Globus pallidus (tissue), 1 donor: ENCODE measurements at regions not wholly inside any gene's neighbourhood (a gene's known extent, or its start where the extent isn't known, plus 50 kb on each side); places are given as distances from the start of the nearest gene placed in this dataset.
"Not testable (repeated sequence)": the region's sequence is repeated elsewhere in the genome, so short reads cannot be mapped to it uniquely, and the experiment has no call there.

Experiments used
- DNase-seq: peaks from one replicate; pipeline ENCODE4 v3.0.0-alpha.2; 2015; ENCODE audit warnings: low spot score

DNA sequence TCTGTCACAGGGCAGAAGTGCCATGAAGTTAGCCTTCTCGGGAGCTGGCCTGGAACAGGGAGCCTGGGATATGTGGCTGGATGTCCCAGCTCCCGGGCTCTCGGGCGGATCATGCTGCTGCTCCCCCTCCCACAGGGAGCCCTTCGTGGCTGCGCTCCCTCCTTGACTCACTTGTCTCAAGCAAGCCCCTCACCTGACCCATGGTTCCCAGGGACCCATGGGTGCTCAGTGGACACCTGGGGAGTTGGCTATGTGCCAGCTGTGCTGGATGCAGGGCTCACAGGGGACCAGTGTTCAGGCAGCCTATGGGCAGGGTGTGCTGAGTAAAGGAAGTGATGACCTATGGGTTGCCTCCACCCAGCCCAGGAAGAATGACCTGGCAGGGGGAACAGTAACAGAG lies 213.1 kb upstream of the SGCG start:
- DNase-seq = no peak

DNA sequence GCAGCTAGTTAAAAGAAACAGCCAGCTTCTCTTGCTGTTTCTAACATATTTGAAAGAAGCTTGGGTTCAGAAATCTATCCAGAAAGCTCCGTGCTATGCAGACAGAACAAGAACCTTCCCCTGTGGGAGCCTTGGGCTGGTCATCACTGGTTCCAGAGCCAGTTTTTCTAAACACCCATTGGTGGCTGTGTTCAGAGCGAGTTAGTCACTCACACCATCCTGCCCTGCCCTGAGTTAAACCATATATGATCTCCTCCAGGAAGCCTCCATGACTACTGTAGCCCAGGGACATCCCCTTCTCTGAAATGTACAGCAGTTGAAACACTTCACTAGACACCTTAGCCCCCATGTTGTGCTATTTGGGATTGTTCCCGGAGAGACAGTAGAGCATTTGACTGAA lies 200.8 kb upstream of the SGCG start:
- DNase-seq = no peak

DNA sequence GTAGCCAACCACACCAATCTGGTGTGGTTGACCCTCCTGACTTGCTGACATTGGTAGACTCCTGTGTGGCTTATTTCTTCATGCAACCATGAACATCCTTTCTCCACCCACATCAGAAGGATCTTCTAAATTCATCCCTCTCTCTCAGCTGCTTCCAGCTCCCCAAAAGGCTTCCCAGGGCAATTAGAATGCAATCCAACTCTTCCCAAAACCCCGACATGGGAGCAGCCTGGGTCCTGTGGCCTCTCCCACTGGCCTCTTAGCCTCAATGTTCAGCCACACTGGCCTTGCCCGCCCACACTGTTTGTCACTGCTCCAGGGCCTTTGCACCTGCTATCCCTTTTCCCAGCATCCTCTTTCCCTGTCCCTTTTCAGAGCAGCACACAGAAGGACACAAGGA lies 199.8 kb upstream of the SGCG start:
- DNase-seq = no peak

DNA sequence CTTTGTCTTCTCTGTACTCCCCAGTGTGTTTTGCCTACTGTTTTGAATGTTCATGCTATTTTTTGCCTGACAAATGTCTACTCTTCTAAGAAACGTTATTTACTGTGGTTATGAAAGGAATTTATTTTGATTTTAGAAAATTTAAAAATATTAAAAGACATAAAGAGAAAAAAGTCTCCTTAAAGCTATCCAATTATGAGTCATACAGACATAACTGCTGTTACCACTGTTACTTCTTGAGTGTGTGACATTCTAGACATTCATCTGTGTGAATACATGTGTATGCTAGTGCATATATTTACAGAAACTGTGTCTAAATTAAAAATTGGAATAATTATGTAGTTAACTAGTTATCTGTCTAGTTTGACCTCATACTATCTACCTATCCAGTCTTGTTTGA lies 187.6 kb upstream of the SGCG start:
- no peak for DNase-seq

DNA sequence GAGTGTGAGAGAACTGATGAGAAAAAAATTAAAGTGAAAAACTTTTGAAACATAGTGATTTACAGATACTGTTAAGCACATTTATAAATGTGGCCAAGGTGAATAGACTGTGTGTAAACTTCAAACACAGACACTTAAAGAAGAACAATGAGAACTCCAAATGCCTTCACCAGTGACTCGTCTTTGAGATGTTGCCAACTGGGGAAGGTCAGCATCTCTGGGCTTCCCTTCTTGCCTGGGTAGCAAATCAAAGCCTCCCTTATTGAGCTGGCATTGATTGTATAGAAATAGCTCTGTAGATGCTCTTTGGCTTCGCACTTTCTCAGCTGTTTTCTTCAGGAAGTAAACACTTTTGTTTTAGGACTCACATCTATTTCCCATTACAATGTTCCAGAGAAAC lies 177.3 kb upstream of the SGCG start:
- DNase-seq = no peak

DNA sequence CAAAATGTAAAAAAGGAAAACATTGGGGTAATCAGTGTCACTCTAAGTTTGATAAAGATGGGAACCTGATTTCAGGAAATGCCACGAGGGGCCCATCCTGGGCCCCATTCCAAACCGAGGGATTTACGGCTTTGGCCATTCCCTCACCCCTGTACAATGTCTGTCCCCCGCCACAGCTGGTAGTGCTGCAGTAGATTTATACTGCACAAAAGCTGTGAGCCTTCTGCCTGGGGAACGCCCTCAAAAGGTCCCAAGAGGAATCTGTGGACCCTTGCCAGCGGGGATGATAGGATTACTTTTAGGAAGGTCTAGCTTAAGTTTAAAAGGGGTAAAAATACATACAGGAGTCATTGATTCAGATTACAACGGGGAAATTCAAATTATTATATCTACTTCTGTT lies 173.4 kb upstream of the SGCG start:
- DNase-seq = no peak

DNA sequence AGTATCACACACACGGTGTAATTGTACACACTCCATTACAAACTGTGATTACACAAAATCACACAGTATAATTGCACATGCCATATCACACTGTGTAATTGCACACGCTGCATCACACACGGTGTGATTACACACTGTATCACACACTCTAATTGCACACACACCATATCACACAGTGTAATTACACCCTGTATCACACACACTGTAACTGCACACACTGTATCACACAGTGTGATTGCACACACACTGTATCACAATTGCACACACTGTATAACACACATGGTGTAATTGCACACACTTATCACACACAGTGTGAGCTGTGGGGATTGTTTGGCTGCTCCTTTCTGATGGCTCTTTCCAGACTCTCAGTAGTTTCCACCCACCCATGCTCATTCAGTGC lies 162.6 kb upstream of the SGCG start:
- DNase-seq = no peak

DNA sequence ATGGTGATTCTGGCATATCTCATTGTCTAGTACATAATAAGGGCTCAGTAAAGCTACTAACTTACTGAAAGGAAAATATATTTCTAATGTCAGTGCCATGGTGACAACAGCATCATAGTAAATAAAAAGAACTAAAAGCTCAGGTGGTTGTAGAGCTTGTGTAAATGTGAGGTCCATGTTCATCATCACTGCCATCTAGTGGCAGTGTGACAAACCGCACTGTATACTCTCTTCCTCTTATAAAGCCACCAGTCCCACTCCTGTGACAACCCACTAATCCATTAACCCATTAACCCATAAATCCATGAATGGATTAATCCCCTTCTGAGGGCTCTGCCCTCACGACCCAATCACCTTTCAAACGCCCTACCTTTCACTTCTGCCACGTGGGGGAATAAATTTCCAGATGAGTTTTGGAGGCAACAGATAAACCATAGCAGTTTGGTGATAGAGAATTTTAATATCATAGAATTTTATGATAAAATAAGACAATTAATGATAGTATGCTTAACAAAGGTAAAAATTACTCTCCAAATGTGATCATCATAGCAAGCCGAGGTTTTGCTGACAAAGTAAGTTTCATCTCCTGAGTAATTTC lies 160.4 kb upstream of the SGCG start:
- DNase-seq = peak; percentile 40

DNA sequence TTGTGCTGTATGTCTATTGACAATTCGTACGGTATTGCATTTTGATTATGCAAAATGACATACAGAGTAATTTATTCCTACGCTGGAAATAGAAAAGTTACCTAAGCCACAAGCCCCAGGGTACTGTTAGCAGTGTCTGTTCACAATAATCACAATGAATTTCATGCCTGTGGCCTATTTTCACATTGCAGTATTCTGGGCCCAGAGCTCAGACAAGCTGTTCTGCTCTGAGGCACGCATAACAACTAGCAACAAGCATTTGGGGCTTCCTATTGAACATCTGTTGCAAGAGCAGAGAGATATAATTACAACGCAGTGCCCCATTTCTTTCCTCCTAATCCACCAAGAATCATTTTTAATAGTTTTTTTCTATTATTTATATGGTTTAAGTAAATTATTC lies 158.9 kb upstream of the SGCG start:
- DNase-seq = no peak

DNA sequence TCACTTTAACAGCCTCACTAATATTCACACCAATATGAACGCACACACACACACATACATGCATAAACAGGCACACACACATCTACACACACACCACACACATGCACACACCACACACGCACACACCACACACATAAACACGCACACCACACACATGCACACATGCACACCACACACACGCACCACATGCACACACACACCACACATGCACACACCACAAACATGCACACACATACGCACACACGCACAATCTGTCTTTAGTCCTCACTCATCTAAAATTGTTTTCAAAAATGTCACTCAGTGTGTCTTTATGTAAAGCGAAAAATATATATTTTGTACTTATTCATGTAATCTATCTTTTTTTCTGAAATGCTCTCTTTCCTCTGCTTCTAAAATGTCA lies 158.1 kb upstream of the SGCG start:
- no peak for DNase-seq

DNA sequence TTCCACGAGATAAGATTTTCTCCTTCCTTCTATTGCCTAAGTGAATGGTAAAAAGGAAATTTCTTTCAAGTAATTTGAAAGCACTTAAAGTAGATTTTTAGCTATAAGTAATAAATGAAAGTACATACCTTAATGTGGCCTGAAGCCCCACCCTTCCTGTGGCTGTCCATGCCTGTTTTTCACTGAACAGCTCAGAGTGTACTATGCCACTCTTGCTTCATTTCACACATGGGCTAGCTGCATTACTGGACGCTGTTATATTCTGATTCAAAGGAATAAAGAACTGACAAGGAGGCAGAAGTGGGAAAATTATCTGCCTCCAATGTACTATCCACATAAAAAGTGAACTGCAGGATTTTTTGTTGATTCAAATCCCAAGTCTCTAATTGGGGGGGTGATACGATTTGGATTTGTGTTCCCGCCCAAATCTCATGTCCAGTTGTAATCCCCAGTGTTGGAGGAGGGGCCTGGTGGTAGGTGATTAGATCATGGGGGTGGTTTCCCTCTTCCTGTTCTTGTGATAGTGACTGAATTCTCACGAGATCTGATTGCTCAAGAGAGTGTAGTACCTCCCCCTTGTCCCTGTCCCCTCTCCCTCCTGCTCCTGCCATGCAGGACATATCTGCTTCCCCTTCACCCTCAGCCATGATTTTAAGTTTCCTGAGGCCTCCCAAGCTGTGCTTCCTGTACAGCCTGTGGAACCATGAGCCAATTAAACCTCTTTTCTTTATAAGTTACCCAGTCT lies 154.7 kb upstream of the SGCG start:
- no peak for DNase-seq

DNA sequence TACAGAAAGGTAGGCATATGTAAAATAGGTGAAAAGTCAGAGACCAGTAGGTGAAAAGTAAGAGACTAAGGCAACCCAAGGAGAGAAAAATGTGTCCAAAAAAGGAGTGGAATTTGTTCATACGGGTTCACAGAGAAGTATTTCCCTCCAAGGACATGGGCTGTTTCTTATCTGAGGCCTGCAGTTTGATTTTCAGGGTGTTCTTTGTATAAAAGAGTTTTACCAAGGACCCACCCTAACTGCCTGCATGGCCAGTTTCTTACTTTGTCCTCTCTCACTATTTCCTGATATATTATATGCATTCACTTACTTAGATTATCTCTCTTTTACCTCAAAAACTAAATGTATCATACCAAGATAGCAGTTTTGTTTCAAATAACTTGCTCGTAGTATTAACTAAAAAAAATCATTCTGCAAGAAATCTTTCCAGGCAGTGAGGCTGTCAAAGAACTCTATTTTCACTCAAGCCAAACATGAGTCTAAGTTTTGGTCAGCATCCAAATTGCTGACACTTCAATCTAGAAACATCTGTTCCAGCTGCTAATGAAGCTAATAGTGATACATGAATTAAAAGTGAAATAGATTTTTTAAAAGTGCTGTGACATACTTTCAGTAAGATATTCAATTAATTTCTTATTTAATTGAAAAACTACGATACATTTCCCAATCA lies 141.4 kb upstream of the SGCG start:
- no peak for DNase-seq

DNA sequence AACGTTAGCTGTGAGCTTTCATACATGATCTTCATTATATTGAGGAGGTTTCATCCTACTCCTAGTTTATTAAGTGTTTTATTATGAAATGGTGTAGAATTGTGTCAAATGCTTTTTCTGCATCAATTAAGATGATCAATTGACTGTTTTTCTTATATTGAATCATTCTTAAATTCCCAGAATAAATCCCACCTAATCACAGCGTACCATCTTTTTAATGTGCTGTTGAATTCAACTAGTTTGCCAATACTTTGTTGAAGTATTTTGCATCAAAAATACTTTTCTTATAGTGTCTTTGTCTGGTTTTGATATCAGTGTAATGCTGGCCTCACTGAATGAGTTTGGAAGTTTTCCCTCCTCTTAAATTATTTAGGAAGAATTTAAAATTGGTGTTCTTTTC lies 138.6 kb upstream of the SGCG start:
- no peak for DNase-seq

DNA sequence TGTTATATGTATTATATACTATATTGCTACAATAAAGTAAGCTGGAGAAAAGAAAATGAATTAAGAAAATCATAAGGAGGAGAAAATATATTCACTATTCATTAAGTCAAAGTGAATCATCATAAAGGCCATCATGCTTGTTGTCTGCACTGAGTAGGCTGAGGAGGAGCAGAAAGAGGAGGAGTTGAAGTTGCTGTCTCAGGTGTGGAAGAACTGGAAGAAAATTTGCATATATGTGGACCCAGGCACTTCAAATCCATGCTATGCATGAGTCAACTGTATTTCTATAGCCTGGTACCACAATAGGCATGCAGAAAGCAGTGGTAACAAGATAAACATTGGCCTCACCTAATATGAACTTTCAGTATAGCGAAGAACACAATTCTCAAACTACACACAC lies 135.9 kb upstream of the SGCG start:
- DNase-seq = no peak

DNA sequence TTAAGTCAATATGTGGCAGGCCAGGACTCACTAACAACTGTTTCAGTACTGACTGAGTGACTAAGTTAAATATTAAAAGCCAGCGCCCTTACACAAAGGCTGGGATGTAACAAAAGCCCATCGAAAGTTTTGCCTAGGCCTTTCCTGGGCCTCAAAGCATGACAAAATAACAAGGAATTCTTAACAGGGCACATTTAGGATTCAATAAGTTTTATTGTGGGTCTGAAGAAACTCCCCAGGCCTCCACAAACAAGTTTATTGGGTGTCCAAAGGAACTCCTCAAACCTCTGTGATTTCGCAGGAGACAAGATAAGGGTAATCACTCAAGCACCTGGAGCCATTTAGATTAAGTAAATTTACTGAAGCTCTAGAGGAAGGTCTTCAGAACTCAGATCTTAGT lies 130.7 kb upstream of the SGCG start:
- no peak for DNase-seq

DNA sequence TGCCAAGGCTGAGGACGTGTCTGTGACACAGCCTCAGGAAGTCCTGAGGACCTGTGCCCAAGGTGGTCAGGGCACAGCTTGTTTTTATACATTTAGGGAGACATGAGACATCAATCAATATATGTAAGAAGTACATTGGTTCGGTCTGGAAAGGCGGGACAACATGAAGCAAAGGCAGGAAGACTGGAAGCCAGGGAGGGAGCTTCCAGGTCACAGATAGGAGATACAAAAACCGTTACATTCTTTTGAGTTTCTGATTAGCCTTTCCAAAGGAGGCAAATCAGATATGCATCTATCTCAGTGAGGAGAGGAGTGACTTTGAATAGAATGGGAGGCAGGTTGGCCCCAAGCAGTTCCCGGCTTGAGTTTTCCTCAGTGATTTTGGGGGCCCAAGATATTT lies 127.1 kb upstream of the SGCG start:
- not testable (repeated sequence) for DNase-seq

DNA sequence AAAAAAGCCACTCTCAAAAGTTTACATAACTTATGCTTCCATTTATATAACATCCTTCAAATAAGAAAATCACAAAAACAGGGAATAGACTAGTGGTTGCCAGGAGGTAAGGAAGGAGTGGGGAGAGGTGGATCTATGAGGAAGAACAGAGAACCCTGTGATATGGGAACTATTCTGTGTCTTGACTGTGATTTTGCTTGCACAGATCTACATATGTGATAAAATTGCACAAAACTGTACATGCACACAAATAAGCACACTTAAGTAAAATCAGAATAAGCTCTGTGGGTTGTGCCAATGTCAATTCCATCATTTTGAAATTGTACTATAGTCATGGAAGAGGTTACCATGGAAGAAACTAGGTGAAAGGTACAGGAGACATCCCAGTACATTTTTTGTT lies 121.6 kb upstream of the SGCG start:
- no peak for DNase-seq

DNA sequence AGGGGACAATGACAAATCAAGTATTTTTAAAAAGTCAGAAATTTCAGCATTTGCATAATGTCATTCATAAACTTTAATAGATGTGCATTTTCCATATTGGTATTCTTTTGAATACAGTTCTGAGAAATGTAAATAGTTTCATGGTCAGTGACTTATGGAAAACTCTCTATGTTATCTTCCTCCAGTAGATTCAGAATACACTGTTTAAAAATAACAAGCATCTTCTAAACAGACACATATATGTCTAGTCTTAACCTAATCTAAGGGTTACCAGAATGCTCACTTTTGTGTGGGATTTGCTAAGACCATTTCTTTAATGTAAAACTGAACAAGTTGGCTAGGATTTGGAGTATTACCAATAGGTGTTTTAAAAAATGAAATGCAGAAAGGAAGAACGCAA lies 119.8 kb upstream of the SGCG start:
- DNase-seq = no peak

DNA sequence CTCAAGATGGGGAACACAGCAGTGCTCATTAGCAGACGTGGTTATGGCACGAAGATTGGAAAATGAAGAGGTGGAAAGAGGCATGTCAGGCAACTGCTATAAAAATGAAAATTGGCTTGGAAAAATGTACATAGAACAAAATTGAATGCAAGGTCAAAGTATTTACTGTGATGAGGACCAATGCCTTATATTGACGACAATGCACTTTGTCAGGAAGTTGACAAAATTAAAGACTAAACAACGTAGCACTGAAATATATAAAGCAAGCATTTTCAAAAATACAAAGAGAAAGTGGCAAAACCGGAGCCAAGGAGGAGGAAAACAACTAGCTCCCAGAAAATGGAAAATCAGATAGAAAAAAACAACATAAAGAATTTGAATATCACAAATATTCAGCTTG lies 113.7 kb upstream of the SGCG start:
- no peak for DNase-seq

DNA sequence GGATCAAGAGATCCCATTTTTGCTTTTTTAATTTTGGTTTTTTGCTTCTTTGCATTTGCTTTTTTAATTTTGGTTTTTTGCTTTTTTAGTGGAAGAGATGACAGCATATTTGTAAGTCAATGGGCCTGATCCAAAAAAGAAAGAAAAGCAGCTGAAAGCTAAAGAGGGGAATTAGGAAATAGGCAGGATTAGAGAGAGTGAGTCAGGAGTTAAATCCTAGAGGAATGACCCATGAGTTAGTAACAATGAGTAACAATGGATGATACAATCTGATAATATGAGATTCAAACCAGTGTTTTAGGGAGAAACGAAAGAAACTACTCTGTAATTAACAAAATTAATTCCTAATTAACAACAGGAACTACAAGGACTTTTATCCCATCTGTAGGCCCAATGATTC lies 111.2 kb upstream of the SGCG start:
- no peak for DNase-seq

DNA sequence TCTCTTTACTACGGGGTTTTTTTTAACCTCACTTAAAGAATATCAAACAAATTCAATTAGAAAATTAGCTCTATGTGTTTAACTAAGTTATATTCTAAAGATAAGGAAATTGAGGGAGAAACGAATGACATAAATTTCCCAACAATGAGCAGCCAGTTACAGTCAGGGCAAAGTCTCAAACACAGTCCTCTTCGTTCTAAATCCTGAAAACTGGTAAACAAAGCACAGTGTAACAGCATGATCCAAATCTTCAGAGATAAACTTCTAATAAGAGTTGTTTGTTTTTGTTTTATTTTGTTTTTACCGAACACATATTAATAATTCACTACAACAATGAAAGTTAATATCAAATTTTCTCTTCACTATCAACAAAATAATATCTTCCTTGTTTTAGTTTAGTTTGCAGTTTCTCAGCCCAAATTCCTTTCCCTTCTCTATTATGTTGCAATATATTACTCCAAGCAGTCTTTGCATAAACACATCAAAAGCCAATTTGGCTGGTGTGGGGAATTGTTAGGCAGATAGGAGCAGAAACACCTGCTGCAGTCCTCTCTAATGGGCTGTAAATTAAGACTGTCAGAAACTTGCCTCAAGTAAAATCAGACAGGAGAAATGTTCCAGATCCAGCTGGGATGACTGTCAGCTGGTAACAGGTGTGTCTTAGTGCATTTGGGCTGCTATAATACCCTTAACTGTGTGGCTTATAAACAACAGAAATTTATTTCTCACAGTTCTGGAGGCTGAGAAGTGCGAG lies 106.5 kb upstream of the SGCG start:
- DNase-seq = no peak

DNA sequence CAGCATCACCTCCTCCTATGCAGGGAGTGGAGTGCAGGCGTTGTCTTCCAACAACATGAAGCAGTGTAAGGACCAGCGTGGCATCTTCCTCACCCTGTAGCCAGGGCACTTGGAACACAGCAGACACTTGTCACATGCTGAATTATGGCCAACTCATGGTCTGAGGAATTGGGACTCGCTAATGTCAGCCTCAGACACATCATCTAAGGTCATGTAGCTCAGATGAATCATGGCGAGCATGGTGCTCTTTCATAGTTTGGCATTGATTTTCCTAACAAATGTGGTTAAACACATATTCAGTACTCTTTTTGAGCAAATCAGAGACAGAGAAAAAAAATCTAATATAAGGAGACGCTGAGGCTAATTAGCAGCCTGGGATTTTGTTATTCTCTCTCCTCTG lies 99.6 kb upstream of the SGCG start:
- no peak for DNase-seq

DNA sequence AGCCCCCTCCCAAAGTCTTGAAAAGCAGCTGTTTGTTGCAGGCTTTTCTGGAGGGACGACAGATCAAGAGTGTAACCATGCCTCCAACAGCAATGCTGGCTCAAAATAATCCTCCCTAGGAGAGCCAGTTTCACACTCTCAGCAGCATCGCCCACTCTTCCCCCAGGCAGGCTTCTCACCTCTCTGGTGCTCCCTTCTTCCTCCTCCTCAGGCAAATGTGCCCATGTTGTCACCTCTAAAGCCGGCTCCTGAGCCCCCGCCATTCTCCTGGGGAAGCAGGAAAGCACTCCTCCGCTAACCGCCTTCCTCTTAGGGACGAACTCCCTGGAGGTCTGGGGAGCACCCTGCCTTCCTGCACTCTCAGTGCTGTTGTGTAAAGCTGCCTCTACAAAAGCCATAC lies 98.9 kb upstream of the SGCG start:
- DNase-seq = no peak
